DMS79 treated with DMSO at 0.1 percent for 48 hours (cell line): ENCODE measurements at regions not wholly inside any gene's neighbourhood (a gene's known extent, or its start where the extent isn't known, plus 50 kb on each side); places are given as distances from the start of the nearest gene placed in this dataset.

ENCODE experiments used
- DNase-seq: peaks from one replicate; lab custom pipeline; 2025; lab: John Stamatoyannopoulos, UW

GRCh38 chr2:60320724-60321123, 232.7 kb downstream of the BCL11A start:
- DNase-seq = peak; percentile 92

GRCh38 chr2:60319031-60319547, 234.4 kb downstream of the BCL11A start:
- no peak for DNase-seq

- no peak for DNase-seq
Observed at GRCh38 chr2:60318544-60318943, 234.9 kb downstream of the BCL11A start.

GRCh38 chr2:60317844-60318243, 235.6 kb downstream of the BCL11A start:
- DNase-seq = no peak

GRCh38 chr2:60317034-60317386, 236.4 kb downstream of the BCL11A start:
- no peak for DNase-seq

GRCh38 chr2:60316381-60317033, 236.9 kb downstream of the BCL11A start:
- no peak for DNase-seq

GRCh38 chr2:60313470-60314172, 239.8 kb downstream of the BCL11A start:
- no peak for DNase-seq

GRCh38 chr2:60312618-60313017, 240.8 kb downstream of the BCL11A start:
- DNase-seq = no peak

GRCh38 chr2:60311524-60311923, 241.9 kb downstream of the BCL11A start:
- DNase-seq = no peak

- DNase-seq = no peak
Observed at GRCh38 chr2:60309941-60310660, 243.4 kb downstream of the BCL11A start.

- DNase-seq = no peak
Observed at GRCh38 chr2:60309336-60309735, 244.1 kb downstream of the BCL11A start.

- peak; percentile 10 for DNase-seq
Observed at GRCh38 chr2:60306267-60306861, 247.1 kb downstream of the BCL11A start.

GRCh38 chr2:60303680-60304079, 249.8 kb downstream of the BCL11A start:
- DNase-seq = no peak

GRCh38 chr2:60302377-60303126, 250.9 kb downstream of the BCL11A start:
- DNase-seq = no peak

- DNase-seq = no peak
Observed at GRCh38 chr2:60301726-60302125, 251.7 kb downstream of the BCL11A start.

GRCh38 chr2:60299179-60299578, 254.3 kb downstream of the BCL11A start:
- DNase-seq = no peak

GRCh38 chr2:60298006-60298696, 255.3 kb downstream of the BCL11A start:
- no peak for DNase-seq

GRCh38 chr2:60297296-60298005, 256.0 kb downstream of the BCL11A start:
- DNase-seq = no peak

GRCh38 chr2:60296219-60296955, 257.1 kb downstream of the BCL11A start:
- no peak for DNase-seq

- DNase-seq = no peak
Observed at GRCh38 chr2:60295636-60295962, 257.9 kb downstream of the BCL11A start.
